ENCODE measurements at regions not wholly inside any gene's neighbourhood (a gene's known extent, or its start where the extent isn't known, plus 50 kb on each side); places are given as distances from the start of the nearest gene placed in this dataset.
A peak's percentile ranks its signal among the peaks of the same experiment; 100 is the strongest.
"Not testable (repeated sequence)": the region's sequence is repeated elsewhere in the genome, so short reads cannot be mapped to it uniquely, and the experiment has no call there.

DNA sequence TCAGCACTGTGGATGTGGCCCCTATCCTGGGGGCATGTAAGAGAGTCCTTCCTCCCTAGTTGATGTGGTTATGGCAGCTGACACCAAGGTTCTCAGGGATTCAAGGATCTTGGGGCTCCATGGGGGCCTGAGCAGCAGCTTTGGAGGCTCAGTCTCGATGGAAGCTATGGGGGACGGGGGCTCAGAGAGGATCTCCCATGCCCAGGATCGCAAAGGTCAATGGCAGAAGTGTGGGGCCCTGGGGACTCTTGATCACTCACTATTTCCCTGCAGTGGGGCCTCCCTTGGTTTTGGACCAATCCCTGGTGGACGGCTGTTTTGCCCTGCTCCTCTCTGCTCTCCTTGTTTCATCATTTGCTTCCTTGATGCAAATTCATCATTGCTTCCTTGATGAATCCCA is 885.9 kb downstream of the CDH8 start:
- DNase-seq, result no peak

DNA sequence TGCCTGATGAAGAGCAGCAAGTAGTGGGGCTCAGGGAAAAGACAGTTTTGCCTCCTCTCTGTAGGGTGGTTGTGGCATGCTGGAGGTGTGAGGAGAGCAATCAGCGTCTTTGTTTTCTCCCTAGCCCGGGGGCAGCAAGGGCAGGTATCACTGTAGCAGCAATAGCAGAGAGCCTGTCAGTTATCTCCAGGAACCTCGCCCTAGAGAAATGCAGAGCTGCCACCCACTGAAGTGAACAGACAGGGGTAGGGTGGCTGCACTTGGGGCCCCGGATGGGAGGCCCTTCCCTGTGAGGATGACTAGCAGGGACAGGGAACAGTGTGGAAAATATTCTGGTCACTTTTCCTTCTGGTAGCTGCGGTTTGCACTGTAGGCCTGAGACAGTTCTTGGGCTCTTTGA is 886.5 kb downstream of the CDH8 start:
- DNase-seq, result no peak

DNA sequence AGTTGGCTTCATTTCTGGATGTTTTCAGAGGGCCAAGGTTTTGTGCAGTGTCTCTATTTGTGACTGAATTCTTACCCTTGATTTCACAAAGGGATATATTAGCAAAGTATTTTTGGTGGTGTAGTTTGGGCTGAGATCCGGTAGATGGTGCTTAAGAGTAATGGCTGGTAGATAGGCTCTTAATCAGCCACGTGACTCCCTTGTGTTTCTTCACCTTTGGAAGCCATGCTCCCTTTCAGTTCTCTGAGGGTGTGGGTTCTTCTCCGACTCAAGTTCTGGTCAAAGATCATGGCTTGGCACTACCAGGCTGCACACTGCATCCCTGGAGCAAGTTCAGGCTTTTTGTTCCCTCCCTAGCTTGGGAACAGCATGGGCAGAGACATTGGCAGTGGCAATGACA is 887.3 kb downstream of the CDH8 start:
- no peak for DNase-seq

DNA sequence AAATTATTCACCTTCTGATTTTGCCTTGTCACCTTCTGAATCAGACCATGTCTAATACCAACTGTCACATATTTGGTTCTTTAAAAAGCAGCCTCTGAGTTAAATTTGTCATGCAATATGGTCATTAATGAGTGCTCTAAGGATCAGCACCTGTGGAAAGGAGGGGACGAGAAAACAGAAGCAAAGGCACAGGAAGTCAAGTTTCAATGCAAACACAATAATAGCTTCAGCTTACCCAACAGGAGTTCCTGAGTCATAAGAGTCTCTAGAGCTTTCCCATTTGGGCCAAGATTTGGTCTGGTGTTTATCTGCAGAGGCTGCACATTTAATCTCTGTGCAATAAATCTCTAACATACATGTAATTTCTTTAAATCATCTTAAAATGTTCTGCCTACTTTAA is 889.8 kb downstream of the CDH8 start:
- DNase-seq, result no peak

DNA sequence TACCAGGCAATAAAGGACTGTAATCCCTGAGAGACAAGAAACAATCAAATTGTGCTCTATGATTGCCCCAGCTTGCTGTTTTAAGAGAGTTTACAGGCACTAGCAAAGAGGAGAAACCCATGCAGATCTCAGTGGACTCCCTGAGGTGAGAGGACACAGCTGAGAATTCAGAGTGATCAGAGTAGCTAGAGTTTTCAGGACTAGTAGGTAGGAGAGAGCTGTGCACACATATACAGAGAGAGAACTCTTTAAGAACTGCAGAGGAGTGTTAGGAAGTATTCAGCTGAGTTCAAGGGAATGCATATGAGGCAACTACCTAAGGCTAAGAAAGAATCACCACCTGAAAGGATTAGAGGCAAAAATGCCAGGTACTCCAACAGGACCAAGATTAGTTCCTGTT is 904.8 kb downstream of the CDH8 start:
- DNase-seq, result no peak

DNA sequence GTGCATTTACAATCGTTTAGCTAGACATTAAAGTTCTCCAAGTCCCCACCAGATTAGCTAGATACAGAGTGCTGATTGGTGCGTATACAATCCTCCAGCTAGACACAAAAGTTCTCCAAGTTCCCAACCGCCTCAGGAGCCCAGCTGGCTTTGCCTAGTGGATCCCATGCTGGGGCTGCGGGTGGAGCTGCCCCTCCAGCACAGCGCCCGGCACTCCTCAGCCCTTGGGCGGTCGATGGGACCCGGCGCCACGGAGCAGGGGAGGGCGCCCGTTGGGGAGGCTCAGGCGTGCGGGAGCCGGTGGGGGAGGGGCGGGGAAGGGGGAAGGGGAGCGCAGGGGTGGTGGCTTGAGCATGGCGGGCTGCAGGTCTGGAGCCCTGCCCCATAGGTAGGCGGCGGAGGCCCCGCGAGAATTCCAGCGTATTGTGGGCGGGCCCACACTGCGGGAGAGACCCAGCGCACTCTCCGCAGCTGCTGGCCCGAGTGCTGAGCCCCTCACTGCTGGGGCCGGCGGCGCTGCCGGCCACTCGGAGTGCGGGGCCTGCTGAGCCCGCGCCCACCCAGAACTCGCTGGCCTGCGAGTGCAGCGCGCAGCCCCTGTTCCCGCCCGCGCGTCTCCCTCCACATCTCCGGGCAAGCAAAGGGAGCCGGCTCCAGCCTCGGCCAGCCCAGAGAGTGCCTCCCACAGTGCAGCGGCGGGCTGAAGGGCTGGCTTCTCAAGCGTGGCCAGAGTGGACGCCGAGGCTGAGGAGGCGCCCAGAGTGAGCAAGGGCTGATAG is 907.5 kb downstream of the CDH8 start:
- no peak for DNase-seq

DNA sequence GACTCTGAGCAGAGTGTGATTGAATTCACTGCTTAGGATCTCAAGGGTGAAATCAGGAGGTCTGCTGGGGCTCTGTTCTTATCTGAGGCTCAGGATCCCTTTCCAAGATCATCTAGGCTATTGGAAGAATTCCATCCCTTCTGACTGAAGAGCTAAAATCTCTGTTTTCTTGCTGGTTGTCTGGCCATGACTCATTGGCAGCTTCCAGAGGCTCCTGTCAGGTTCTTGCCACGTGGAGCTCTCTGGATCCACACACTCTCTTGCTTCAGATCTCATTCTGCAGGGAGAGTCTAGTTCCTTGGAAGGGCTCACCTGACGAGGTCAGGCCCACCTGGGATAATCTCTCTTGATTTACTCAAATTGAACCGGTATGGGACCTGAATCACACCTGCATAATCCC is 930.7 kb downstream of the CDH8 start:
- DNase-seq, result no peak

DNA sequence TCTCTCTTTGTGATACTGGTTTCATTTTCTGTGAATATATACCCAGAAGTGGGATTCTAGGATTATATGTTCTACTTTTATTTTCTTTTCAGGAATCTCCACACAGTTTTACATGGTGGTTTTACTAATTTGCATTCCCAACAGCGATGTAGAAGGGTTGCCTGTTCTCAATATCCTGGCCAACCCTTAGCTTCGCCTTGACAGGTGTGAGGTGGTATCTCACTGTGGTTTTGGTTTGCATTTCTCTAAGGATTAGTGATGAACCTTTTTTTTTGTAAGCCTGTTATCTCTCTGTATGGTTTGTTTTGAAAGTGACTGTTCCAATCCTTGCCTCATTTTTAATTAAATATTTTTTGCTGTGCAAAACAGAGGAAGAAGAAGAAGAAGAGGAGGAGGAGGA is 937.7 kb downstream of the CDH8 start:
- DNase-seq, result no peak

DNA sequence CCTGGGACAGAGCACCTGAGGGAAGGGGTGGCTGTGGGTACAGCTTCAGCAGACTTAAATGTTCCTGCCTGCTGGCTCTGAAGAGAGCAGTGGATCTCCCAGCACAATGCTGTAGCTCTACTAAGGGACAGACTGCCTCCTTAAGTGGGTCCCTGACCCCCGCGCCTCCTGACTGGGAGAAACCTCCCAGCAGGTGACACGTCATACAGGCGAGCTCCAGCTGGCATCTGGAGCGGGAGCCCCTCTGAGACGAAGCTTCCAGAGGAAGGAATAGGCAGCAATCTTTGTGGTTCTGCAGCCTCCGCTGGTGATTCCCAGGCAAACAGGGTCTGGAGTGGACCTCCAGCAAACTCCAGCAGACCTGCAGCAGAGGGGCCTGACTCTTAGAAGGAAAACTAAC is 944.9 kb downstream of the CDH8 start:
- not testable (repeated sequence) for DNase-seq

DNA sequence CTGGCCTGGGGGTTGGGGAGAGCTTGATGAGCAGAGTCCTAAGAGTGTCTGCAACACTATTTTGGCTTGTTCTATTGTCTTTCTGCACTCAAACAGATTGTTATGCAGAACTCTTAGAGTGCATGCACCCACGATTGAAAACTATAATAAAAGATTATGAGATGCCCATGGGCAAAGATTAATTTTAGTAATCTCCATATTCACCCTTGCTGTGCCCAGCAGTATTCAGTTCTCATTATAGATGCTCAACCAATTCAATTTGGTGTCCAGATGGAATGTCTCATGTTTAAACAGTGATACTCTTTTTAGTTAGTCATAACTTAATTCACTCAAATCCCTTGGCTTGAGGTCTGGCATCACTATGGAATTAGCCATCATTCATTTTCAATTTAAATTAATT is 952.5 kb downstream of the CDH8 start:
- no peak for DNase-seq

DNA sequence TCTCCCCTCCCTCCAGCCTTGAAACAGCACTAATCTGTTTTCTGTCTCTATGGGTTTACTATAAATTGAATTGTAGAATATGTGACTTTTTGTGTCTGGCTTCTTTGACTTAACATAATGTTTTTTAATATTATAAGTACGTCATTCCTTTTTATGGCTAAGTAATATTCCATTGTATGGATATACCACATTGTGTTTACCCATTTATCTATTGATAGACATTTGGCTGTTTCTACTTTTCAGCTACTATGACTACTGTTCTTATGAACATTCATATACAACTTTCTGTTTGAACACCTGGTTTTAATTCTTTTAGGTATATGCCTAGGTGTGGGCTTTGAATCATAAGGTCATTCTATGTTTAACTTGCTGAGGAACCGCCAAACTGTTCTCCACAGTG is 961.9 kb downstream of the CDH8 start:
- no peak for DNase-seq

DNA sequence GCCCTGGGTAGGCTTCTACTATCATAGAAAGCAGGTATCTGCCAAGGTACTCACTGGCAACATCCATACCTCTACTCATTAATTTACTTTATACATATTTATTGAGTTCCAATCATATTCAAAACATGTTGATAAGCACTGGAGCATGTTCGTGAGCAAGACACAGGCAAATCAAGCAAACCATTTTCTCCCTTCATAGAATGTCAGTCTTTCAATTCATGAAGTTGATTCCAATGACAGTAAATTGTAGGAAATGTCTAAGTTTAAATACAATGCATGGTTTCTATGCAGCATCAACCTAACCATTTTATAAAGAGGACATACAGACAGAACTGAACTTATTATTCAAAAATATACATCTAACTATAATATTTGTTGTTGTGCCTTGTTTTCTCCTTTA is 978.6 kb downstream of the CDH8 start:
- no peak for DNase-seq

DNA sequence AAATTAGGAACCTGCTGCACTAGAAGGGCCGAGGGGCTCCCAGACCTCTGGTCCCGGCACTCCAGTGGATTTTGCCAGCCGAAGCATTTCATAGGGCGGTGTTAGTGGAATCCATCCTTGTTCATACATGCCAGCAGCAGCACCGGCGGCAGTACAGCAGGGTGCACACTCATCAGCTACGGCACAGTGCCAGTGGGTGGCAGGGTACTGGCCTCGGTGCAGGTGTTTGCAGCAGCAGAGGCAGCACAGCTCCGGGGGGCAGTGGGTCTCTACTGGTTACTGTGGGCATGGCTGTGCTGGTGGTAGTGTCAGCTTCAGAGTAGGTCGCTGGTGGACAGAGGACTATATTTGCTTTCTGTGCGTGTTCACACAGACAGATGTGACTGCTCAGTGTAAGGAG is 985.7 kb downstream of the CDH8 start:
- no peak for DNase-seq

DNA sequence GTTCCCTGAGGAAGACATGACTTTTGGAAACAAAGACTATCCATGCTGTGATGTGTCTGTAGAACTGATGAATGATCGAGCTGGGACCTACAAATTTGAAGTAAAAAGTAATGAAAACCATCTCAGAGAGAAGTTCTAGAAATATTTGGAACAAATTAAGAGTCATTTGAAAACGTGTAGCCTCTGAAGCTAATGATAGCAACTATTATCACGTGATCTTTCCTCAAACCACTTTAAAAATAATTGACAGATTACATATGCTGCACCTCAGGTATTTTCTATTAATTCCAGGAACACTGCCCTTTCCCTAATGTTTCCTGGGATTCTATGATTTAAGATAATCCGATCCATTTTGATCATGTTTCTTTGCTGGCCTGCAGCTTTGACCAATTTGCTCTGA is 990.3 kb downstream of the CDH8 start:
- DNase-seq, result no peak

DNA sequence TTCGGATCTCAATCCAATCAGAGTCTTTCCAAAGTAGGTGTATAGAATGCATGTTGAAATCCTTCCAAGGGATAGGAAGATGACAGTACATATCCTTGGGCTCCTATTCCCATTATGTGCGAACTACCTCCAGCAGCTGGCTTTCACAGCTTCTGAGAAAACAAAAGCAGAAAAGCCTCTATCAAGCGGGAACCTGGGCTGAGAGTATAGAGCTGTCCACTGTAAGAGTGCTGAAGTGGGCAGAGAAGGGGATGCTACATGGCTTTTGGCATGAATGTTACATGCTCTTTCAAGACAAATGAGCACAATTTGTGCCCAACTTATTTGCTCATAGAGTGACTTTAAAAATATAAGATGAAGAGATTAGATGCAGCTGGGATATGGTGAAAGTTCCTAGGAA is 993.5 kb downstream of the CDH8 start:
- DNase-seq, result peak; percentile 17

DNA sequence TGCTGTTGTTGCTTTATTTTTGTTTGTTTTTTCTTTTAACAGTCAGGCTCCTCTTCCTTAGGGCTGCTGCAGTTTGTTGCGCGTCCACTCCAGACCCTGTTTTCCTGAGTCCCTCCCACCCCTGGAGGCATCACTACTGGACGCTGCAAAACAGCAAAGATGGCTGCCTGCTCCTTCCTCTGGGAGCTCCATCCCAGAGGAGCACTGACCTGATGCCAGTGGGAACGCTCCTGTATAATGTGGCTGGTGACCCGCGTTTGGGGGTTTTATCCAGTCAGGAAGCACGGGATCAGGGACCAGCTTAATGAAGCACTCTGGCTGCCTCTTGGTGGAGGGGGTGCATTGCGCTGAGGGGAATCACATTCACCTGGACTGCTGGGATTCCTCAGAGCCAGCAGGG is 1005.6 kb downstream of the CDH8 start:
- no peak for DNase-seq

DNA sequence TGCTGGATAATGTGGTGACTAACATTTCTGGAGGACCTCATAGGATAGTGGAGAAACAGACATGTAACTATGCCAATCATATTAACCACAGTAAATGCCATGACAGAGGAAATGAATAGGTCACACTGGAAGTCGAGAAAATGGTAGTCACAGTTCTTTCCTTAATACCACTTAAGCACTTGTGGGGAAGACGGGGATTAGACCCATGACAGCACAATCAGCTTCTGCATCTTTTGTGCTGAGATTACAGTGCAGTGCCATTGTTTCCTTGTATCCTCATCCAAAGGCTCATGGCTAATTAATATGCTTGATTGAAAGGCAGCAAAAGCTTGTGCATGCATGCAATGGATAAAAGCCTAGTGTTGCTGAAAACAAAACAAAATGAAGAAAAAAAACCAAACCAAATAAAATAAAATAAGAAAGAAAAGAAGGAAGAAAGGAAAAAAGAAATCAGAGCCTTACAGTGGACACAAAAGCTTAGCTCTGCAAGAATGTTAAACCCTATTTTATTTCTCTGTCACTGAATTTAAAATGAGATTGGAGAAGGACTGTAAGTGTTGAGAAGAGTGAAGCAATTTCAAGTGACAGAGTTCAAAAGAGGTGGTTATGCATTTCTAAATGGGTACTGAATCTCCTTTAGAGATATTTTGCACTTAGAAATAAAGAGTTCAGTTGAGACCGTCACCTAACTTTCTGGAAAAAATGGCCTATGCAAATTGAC is 1011.9 kb downstream of the CDH8 start:
- DNase-seq, result no peak

DNA sequence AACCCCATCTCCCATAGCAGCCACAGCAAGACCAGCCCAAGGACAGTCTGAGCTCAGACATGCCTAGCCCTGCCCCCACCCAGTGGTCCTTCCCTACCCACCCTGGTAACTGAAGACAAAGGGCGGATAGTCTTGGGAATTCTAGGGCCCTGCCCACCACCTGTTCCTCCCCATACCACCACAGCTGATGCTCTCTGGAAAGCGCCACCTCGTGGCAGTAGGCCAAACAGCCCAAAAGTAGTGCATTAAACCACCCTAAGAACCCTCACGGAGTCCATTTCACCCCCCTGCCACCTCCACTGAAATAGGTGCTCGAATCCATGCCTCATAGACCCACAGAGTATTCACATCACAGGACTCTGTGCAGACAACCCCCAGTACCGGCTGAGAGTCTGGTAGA is 1021.4 kb downstream of the CDH8 start:
- no peak for DNase-seq

DNA sequence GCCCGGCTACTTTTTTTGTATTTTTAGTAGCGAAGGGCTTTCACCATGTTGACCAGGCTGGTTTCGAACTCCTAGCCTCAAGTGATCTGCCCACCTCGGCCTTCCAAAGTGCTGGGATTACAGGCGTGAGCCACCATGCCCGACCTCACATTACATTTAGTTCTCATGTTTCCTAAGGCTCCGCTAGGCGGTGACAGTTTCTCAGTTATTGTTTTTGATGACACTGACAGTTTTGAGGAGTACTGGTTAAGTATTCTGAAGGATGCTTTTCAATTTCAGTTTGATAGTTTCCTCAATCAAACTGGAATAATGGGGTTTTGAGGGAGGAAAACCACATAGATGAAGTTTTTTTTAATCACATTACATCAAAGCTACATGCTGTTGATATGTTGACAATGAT is 1028.5 kb downstream of the CDH8 start:
- DNase-seq, result no peak

DNA sequence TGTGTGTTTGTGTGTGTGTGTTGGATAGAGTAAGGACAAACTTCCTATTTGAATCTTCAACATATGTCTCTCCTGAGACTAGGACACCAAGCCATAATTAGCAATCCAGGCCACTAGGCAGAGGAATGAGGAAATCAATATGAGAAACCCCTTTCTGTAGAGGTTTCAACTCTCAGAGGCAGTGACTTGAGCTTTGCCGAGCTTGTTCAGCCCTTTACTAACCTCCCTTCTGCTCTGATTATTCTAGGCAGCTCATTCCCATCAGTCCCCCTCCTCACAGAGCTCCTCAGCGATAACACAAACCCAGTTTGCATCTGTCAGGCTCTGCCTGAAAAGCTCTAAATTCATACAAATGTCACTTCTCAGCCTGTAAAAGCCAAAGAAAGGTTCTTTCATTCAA is 1030.3 kb downstream of the CDH8 start:
- no peak for DNase-seq

DNA sequence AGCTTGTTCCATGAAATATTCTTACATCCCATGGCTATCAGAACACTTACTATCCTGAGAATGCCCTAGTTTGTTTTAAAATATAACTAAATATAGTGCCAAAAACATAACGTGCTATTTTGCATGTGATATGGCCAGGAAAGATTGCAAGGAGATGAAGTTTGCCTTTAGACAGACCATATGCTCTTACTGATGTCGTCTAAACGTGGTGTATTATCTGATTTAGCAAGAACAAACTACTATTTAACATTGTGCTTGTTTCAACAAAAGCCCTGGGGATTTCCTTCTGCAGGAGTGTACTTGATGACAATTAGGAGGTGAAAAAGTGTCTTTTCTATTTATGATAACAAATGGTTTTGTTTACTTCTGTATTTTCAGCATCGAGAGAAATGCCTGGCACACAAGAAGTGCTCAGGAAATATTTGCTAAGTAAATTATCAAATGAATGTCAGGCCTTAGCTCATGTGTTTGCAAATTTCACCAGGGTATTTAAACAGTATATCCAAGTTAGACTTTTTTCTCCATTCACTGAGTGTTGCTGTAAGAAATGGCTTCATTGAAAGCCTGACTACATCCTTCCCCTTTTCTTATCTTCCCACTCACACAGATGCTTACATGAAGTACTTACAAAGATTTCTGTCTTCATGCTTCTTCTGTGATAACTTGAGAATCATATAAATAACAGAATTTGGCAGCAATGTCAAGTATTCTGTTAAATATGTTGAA is 1033.6 kb downstream of the CDH8 start:
- no peak for DNase-seq

DNA sequence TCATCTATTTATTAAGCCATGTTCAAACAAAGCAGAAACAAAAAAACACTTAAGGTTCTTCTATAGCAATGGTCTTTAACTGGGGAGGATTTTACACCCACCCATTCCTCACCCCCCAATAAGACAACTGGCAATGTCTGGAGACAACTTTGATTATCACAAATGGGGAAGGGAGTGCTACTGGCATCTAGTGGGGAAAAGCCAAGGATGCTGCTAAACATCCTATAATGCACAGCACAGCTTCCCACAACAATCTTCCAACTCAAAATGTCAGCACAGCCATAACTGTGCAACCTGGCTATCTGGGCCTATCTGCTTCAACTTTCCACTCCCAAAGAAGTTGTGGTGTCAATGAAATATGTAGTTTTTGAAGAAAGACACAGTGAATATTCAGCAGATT is 1044.4 kb downstream of the CDH8 start:
- no peak for DNase-seq

DNA sequence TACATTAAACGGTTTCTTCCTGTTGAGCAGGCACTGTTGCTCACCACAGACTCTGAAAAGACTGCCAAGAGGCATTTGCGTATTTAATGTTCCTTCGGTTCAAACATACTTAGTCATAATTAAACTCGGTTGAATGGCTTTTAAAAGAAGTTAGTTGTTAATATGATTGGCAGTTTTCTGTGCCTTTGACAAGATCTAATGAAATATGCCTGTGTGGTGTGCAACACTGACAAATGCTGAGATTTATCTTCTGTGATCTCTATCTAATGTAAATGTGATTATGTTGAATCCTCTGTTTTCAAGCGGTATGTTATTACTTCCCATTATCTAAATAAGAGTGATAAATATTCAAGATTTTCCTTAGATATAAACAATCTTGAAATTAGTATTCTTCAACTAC is 1046.6 kb downstream of the CDH8 start:
- no peak for DNase-seq

DNA sequence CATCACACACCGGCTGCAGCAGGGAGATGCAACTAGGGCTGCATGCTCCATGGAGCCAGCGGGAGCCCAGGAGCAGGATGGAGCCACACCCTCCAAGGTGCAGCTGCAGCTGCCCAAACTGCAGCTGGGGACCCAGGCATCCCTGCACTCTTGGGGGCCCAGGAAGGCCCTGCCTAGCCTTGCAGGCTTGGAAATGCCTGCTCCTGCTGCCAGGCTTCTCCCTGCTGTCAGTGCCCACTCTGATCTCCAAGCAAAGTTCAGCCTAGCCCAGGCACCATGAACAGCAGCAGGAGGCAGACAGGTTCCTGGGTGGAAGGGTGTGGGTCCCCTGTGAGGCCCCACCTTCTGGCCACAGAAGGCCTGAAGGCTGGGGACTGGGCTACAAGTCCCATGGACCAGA is 1057.1 kb downstream of the CDH8 start:
- DNase-seq, result no peak
